Uterus (tissue), 2 donors: ENCODE measurements at regions not wholly inside any gene's neighbourhood (a gene's known extent, or its start where the extent isn't known, plus 50 kb on each side); places are given as distances from the start of the nearest gene placed in this dataset.

Source experiments
- CTCF ChIP-seq, 4 experiments: fragments of 200-600 bp in 2 of 4; fragments of 450-650 bp in 2 of 4; sonication (generic) in 2 of 4; IDR thresholded peaks; one replicate each; pipeline ENCODE4 v1.5.1; 2016 to 2019; ENCODE audit warnings: antibody characterized with exemption in 4 of 4, mild to moderate bottlenecking in 2 of 4, moderate library complexity in 1 of 4
- POLR2A ChIP-seq, 2 donors: fragments of 450-650 bp; IDR thresholded peaks; one replicate each; pipeline ENCODE4 v1.6.1; 2016; ENCODE audit warnings: antibody characterized with exemption in 2 of 2, mild to moderate bottlenecking in 1 of 2, moderate library complexity in 1 of 2

GRCh38 chr11:69963533-69964246 lies 114.4 kb upstream of the ANO1 start:
- no peak for TF ChIP-seq CTCF (IDR thresholded peaks at IDR 0.05)
- TF ChIP-seq POLR2A (IDR thresholded peaks at IDR 0.05), result no peak
